ENCODE measurements at regions not wholly inside any gene's neighbourhood (a gene's known extent, or its start where the extent isn't known, plus 50 kb on each side); places are given as distances from the start of the nearest gene placed in this dataset.

DNA sequence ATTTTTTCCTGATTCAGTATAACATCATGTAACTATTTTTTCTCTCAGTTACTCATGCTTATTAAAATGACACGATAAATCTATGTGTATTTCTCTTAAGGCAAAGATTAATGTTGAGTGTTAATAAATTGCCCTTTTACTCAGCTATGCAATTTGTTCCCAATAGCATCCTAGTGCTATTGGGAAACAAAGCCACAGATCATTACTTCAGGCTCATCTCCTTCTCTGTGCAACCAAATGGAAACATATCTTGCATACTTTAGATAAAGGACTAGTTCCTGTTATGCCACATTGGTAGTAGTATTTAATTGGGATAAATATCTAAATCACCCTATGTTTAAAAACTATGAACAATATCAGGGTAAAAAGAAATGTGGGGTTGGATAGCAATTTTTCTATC, 106.2 kb downstream of the PLPPR4 start:
- TF ChIP-seq POLR2AphosphoS5 (IDR thresholded peaks at IDR 0.05; ENCODE audit: low read depth, low read length) (no peak), TAF1 (IDR thresholded peaks at IDR 0.05; ENCODE audit: borderline replicate concordance, insufficient read depth, low read length) (no peak)
